Endothelial cell of umbilical vein (primary cell): ENCODE measurements at regions not wholly inside any gene's neighbourhood (a gene's known extent, or its start where the extent isn't known, plus 50 kb on each side); places are given as distances from the start of the nearest gene placed in this dataset.

ENCODE experiments used
- BruUV-seq: library from RNA; stranded (reverse); fragments of 400-500 nt; replicated peaks from 2 replicates; lab custom pipeline; 2021; lab: Mats Ljungman, UMichigan
- CTCF ChIA-PET: fragments of 300-600, 350-600 bp; sonication (Branson Sonifier 250); formaldehyde crosslinking; loops from one replicate; lab custom pipeline; 2021; ENCODE audit warnings: antibody characterized with exemption, inconsistent platforms; lab: Charles Lee
- POLR2A ChIA-PET: fragments of 300-600, 350-600 bp; sonication (Branson Sonifier 250); formaldehyde crosslinking; loops from one replicate; lab custom pipeline; 2021; ENCODE audit warnings: antibody characterized with exemption, inconsistent platforms; lab: Charles Lee
- DNase-seq: peaks from one replicate; pipeline ENCODE4 v3.0.0-alpha.2; 2011; ENCODE audit warnings: low read depth, low spot score
- FAIRE-seq: peaks from 2 replicates; lab custom pipeline; 2011; peaks lifted over from hg19 to GRCh38; lab: Jason Lieb, UNC
- H2AFZ ChIP-seq: 2 replicates; pipeline ENCODE4 v1.6.0; 2012; ENCODE audit warnings: low read depth, low read length, control low read depth, inconsistent platforms
- H3K27ac ChIP-seq: 2 replicates; pipeline ENCODE4 v1.5.1; 2011; ENCODE audit warnings: low read depth, mild to moderate bottlenecking, control low read depth, low read length, moderate library complexity; ENCODE audit not compliant: insufficient read depth
- H3K27me3 ChIP-seq, 2 experiments: 2 replicates each; pipeline versions ENCODE4 v1.6.0 to v1.6.1; 2011; ENCODE audit warnings: low read length in 2 of 2, mixed read lengths in 1 of 2; ENCODE audit not compliant: control insufficient read depth in 2 of 2, insufficient read depth in 2 of 2
- H3K36me3 ChIP-seq, 2 experiments: 2 replicates in 1 of 2; 3 replicates in 1 of 2; pipeline ENCODE4 v1.5.1; 2011; ENCODE audit warnings: low read length in 2 of 2, mild to moderate bottlenecking in 1 of 2, moderate library complexity in 1 of 2; ENCODE audit not compliant: control insufficient read depth in 2 of 2, insufficient read depth in 2 of 2; ENCODE audit errors: extremely low read depth in 1 of 2
- H3K4me1 ChIP-seq: 3 replicates; pipeline ENCODE4 v1.5.1; 2011; ENCODE audit warnings: mild to moderate bottlenecking, low read length; ENCODE audit not compliant: control insufficient read depth, insufficient read depth; ENCODE audit errors: extremely low read depth
- H3K4me2 ChIP-seq: 2 replicates; pipeline ENCODE4 v1.6.1; 2011; ENCODE audit warnings: low read length, control low read depth, mixed read lengths; ENCODE audit not compliant: insufficient read depth
- H3K4me3 ChIP-seq, 3 experiments: fragments of 200-600 bp in 1 of 3; sonication (generic), shearing (Covaris generic) in 1 of 3; replicated peaks in 1 of 3; 2 replicates each; pipeline ENCODE4 v1.5.1; 2011 to 2016; ENCODE audit warnings: control low read depth in 3 of 3, low read length in 3 of 3, mild to moderate bottlenecking in 2 of 3, inconsistent platforms in 1 of 3, low read depth in 1 of 3, moderate library complexity in 1 of 3; ENCODE audit not compliant: insufficient read depth in 1 of 3
- H3K79me2 ChIP-seq: 2 replicates; pipeline ENCODE4 v1.6.0; 2012; ENCODE audit warnings: low read length, inconsistent platforms; ENCODE audit not compliant: control insufficient read depth, insufficient read depth
- H3K9ac ChIP-seq: replicated peaks from 2 replicates; pipeline ENCODE3; 2011; ENCODE audit warnings: low read length, control low read depth; ENCODE audit not compliant: insufficient read depth; ENCODE audit errors: extremely low read depth
- H3K9me1 ChIP-seq: replicated peaks from 3 replicates; pipeline ENCODE4 v1.6.0; 2011; ENCODE audit warnings: mild to moderate bottlenecking, low read length; ENCODE audit not compliant: control insufficient read depth, insufficient read depth; ENCODE audit errors: extremely low read depth
- H3K9me3 ChIP-seq: replicated peaks from 2 replicates; pipeline ENCODE4 v1.5.1; 2012; ENCODE audit warnings: low read length, inconsistent platforms; ENCODE audit not compliant: control insufficient read depth, insufficient read depth
- H4K20me1 ChIP-seq: replicated peaks from 2 replicates; pipeline ENCODE3; 2011; ENCODE audit warnings: mild to moderate bottlenecking, low read length; ENCODE audit not compliant: control insufficient read depth, insufficient read depth; ENCODE audit errors: extremely low read depth
- EZH2 ChIP-seq: IDR thresholded peaks from 2 replicates; pipeline ENCODE4 v1.6.1; 2012; ENCODE audit warnings: borderline replicate concordance, low read depth, mild to moderate bottlenecking, moderate library complexity, low read length, inconsistent platforms; ENCODE audit not compliant: severe bottlenecking
- FOS ChIP-seq: IDR thresholded peaks from 2 replicates; pipeline ENCODE4 v1.6.1; 2011; ENCODE audit warnings: mild to moderate bottlenecking, low read length, moderate library complexity, borderline replicate concordance; ENCODE audit not compliant: insufficient read depth
- GATA2 ChIP-seq: IDR thresholded peaks from 2 replicates; pipeline ENCODE4 v1.7.0; 2011; ENCODE audit warnings: low read depth, mild to moderate bottlenecking, moderate library complexity, mixed read lengths, low read length; ENCODE audit not compliant: insufficient read length, insufficient read depth
- JUN ChIP-seq: IDR thresholded peaks from 2 replicates; pipeline ENCODE4 v1.6.1; 2011; ENCODE audit warnings: borderline replicate concordance, low read depth; ENCODE audit not compliant: insufficient read length, insufficient read depth
- POLR2A ChIP-seq: IDR thresholded peaks from 2 replicates; pipeline ENCODE4 v1.6.1; 2012; ENCODE audit warnings: low read depth, mild to moderate bottlenecking, control low read depth, low read length
- dilution Hi-C: fragments of 300-500 bp; cut with MboI; formaldehyde crosslinking; loops from one replicate; pipeline ENCODE4 v1.15.0; 2019; ENCODE audit warnings: low sequenced_read_pairs; ENCODE audit not compliant: extremely low pct_ligation_motif_present
- intact Hi-C: fragments of 100-400 bp; cut with micrococcal nuclease; formaldehyde crosslinking; loops from one replicate; pipeline ENCODE4 v1.10.0; 2022
- TF ChIP-seq, protein P1 (sequence below), 2 donors: IDR thresholded peaks; 1 replicate in 1 of 2; 2 replicates in 1 of 2; pipeline ENCODE4 v1.5.1; 2011; ENCODE audit warnings: low read length in 2 of 2, mild to moderate bottlenecking in 2 of 2, moderate library complexity in 2 of 2, control low read depth in 1 of 2, inconsistent platforms in 1 of 2, low read depth in 1 of 2; ENCODE audit not compliant: insufficient read depth in 1 of 2; ENCODE audit errors: extremely low read depth in 1 of 2

DNA sequence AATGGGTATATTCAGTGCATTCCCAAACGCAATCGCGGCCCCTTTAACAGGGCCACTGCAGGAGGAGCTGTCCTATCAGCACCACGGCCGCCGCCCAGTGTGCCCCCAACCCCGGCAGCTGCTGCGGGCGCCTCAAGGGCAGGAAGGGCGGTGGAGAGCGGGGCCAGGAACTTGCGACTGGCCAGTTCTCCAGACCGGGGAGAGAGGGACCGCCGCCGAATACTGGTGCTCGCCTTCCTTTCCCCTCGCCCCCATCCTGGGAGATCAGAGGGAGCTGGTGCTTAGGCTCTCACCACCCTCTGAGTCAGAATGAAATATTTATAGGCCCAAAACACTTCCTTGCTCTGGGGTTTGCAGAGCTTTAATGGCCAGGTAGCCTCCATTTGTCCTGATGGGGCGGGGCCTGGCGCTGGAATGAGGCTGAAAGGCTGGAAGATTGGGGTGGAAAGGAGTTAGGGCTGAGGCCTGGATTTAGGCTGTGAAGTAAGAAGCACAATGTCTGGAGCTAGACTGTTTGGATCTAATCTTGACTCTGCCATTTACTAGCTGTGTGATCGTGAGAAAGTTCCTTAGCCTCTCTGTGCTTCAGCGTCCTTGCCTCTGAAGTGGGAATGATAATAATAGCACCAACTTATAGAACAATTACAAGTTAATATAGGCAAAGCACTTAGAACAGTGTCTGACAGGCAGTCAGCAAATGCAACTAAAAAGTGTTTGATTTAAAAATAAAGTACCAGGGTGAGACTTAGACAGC lies 75.5 kb downstream of the NAV1 start:
- ChIA-PET POLR2A (no interaction called here), CTCF (interaction anchor here (0.9 to 1.8 kb wide), 5 partner anchors 11 to 55 kb away, joined by 3 to 6 read pairs (median 4); no protein-coding TSS in a partner anchor)
- BruUV-seq = no TSS peak
- dilution Hi-C loops (no loop called here), intact Hi-C loops (loop anchor here (1.0 kb wide), 1 partner anchor 22 kb away; no protein-coding TSS in a partner anchor)
- Histone ChIP-seq H3K4me3 (no peak overlapping the region), H3K79me2 (peaks cover 60% of the 10 kb centered on the region), H2AFZ (no peak overlapping the region), H4K20me1 (peaks cover 4% of the 10 kb centered on the region), H3K4me2 (no peak overlapping the region), H3K9me1 (no peaks in the 10 kb centered on the region), H3K9me3 (no peaks in the 10 kb centered on the region), H3K27ac (no peak overlapping the region), H3K9ac (no peak overlapping the region), H3K36me3 (no peaks in the 10 kb centered on the region), H3K4me1 (peaks cover 14% of the 10 kb centered on the region), H3K27me3 (no peaks in the 10 kb centered on the region)
- peak; percentile 35 for DNase-seq
- peak; percentile 49 for FAIRE-seq
- TF ChIP-seq EZH2 = no peak
- no peak for TF ChIP-seq JUN
- no peak for TF ChIP-seq FOS
- no peak for TF ChIP-seq POLR2A
- TF ChIP-seq GATA2 = no peak
- TF ChIP-seq, protein P1, sequence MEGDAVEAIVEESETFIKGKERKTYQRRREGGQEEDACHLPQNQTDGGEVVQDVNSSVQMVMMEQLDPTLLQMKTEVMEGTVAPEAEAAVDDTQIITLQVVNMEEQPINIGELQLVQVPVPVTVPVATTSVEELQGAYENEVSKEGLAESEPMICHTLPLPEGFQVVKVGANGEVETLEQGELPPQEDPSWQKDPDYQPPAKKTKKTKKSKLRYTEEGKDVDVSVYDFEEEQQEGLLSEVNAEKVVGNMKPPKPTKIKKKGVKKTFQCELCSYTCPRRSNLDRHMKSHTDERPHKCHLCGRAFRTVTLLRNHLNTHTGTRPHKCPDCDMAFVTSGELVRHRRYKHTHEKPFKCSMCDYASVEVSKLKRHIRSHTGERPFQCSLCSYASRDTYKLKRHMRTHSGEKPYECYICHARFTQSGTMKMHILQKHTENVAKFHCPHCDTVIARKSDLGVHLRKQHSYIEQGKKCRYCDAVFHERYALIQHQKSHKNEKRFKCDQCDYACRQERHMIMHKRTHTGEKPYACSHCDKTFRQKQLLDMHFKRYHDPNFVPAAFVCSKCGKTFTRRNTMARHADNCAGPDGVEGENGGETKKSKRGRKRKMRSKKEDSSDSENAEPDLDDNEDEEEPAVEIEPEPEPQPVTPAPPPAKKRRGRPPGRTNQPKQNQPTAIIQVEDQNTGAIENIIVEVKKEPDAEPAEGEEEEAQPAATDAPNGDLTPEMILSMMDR (IDR thresholded peaks at IDR 0.05; ENCODE audit: extremely low read depth in 1 of 2, insufficient read depth in 1 of 2, low read depth in 1 of 2, low read length in 2 of 2) = no peak
